Neural cell (in vitro differentiated cells): ENCODE measurements at regions not wholly inside any gene's neighbourhood (a gene's known extent, or its start where the extent isn't known, plus 50 kb on each side); places are given as distances from the start of the nearest gene placed in this dataset.

Experiments used
- H2AFZ ChIP-seq: fragments of 200-600, 300-800 bp; sonication (generic), shearing (Covaris generic); 2 replicates; pipeline ENCODE4 v1.6.0; 2014; ENCODE audit warnings: low read depth, mild to moderate bottlenecking, antibody characterized with exemption, low read length, moderate library complexity
- H3F3A ChIP-seq: fragments of 200-600 bp; shearing (Covaris generic); 2 replicates; pipeline ENCODE4 v1.6.1; 2016; ENCODE audit warnings: mild to moderate bottlenecking, moderate library complexity, mixed read lengths, antibody characterized with exemption, low read length; ENCODE audit not compliant: insufficient read depth, poor library complexity, severe bottlenecking
- H3K27ac ChIP-seq: fragments of 200-600, 300-800 bp; sonication (generic), shearing (Covaris generic); 2 replicates; pipeline ENCODE4 v1.5.1; 2014; ENCODE audit warnings: mild to moderate bottlenecking, low read length, moderate library complexity
- H3K27me3 ChIP-seq: fragments of 300-800, 200-600 bp; sonication (generic), shearing (Covaris generic); 2 replicates; pipeline ENCODE4 v1.6.0; 2014; ENCODE audit warnings: mild to moderate bottlenecking, low read depth, low read length, moderate library complexity; ENCODE audit not compliant: insufficient read depth
- H3K36me3 ChIP-seq: fragments of 300-800, 200-600 bp; sonication (generic), shearing (Covaris generic); 2 replicates; pipeline ENCODE4 v1.5.1; 2014; ENCODE audit warnings: mild to moderate bottlenecking, antibody characterized with exemption, low read length, moderate library complexity; ENCODE audit not compliant: insufficient read depth
- H3K4me2 ChIP-seq: fragments of 300-800, 200-600 bp; sonication (generic), shearing (Covaris generic); 2 replicates; pipeline ENCODE4 v1.6.0; 2014; ENCODE audit warnings: mild to moderate bottlenecking, low read length
- H3K4me3 ChIP-seq: fragments of 300-800, 200-600 bp; sonication (generic), shearing (Covaris generic); 2 replicates; pipeline ENCODE4 v1.5.1; 2014; ENCODE audit warnings: mild to moderate bottlenecking, low read length, moderate library complexity
- H3K79me2 ChIP-seq: fragments of 200-600 bp; shearing (Covaris generic); replicated peaks from 2 replicates; pipeline ENCODE4 v1.6.0; 2014; ENCODE audit warnings: mild to moderate bottlenecking, low read length, moderate library complexity; ENCODE audit not compliant: insufficient read depth
- H3K9ac ChIP-seq: fragments of 300-800, 200-600 bp; sonication (generic), shearing (Covaris generic); 2 replicates; pipeline ENCODE4 v1.6.1; 2016; ENCODE audit warnings: mild to moderate bottlenecking, low read length, mixed read lengths
- H3K9me2 ChIP-seq: fragments of 200-600 bp; shearing (Covaris generic); 2 replicates; pipeline ENCODE4 v1.6.1; 2016; ENCODE audit warnings: mild to moderate bottlenecking, low read length, mixed read lengths; ENCODE audit not compliant: insufficient read depth
- H3K9me3 ChIP-seq: fragments of 200-600, 300-800 bp; sonication (generic), shearing (Covaris generic); 2 replicates; pipeline ENCODE4 v1.6.1; 2016; ENCODE audit warnings: mild to moderate bottlenecking, mixed run types, low read length, moderate library complexity, mixed read lengths
- H4K20me1 ChIP-seq: fragments of 200-600 bp; shearing (Covaris generic); 2 replicates; pipeline ENCODE4 v1.6.1; 2016; ENCODE audit warnings: mild to moderate bottlenecking, mixed run types; ENCODE audit not compliant: insufficient read depth
- CTCF ChIP-seq: fragments of 450-650 bp; IDR thresholded peaks from 2 replicates; pipeline ENCODE4 v1.5.1; 2014; ENCODE audit warnings: antibody characterized with exemption, mild to moderate bottlenecking, moderate library complexity; ENCODE audit not compliant: poor library complexity, severe bottlenecking
- EP300 ChIP-seq: fragments of 450-650 bp; conservative IDR thresholded peaks from 2 replicates; pipeline ENCODE4 v1.6.1; 2014; ENCODE audit warnings: antibody characterized with exemption, mild to moderate bottlenecking, moderate library complexity; ENCODE audit not compliant: poor library complexity, severe bottlenecking
- EZH2 ChIP-seq: fragments of 200-600, 300-800 bp; shearing (Covaris generic), sonication (generic); IDR thresholded peaks from 2 replicates; pipeline ENCODE4 v1.6.1; 2014; ENCODE audit warnings: antibody characterized with exemption, low read length, borderline replicate concordance, mild to moderate bottlenecking; ENCODE audit not compliant: insufficient read depth, poor library complexity, severe bottlenecking
- MXI1 ChIP-seq: fragments of 450-650 bp; conservative IDR thresholded peaks from 2 replicates; pipeline ENCODE4 v1.6.1; 2014; ENCODE audit warnings: antibody characterized with exemption, mild to moderate bottlenecking; ENCODE audit not compliant: poor library complexity, severe bottlenecking
- POLR2AphosphoS5 ChIP-seq: IDR thresholded peaks from 2 replicates; pipeline ENCODE4 v1.6.1; 2012
- RAD21 ChIP-seq: fragments of 450-650 bp; conservative IDR thresholded peaks from 2 replicates; pipeline ENCODE4 v1.6.1; 2014; ENCODE audit warnings: antibody characterized with exemption, mild to moderate bottlenecking, moderate library complexity
- REST ChIP-seq: IDR thresholded peaks from 2 replicates; pipeline ENCODE4 v1.6.1; 2012; ENCODE audit warnings: borderline replicate concordance
- SMC3 ChIP-seq: fragments of 450-650 bp; conservative IDR thresholded peaks from 2 replicates; pipeline ENCODE4 v1.6.1; 2014; ENCODE audit warnings: antibody characterized with exemption, mild to moderate bottlenecking, moderate library complexity; ENCODE audit not compliant: poor library complexity
- TAF1 ChIP-seq: IDR thresholded peaks from 2 replicates; pipeline ENCODE4 v1.6.1; 2012; ENCODE audit warnings: low read depth

- Histone ChIP-seq H3K9me2 (no peaks in the 10 kb centered on the region), H3K9me3 (no peaks in the 10 kb centered on the region), H3K79me2 (no peaks in the 10 kb centered on the region), H3K4me2 (no peak overlapping the region), H3K27ac (no peak overlapping the region), H3K9ac (no peak overlapping the region), H3K36me3 (no peaks in the 10 kb centered on the region), H3K4me3 (no peak overlapping the region), H3K27me3 (no peaks in the 10 kb centered on the region), H3F3A (no peaks in the 10 kb centered on the region), H4K20me1 (no peaks in the 10 kb centered on the region), H2AFZ (no peak overlapping the region)
- TF ChIP-seq REST: no peak
- no peak for TF ChIP-seq CTCF
- TF ChIP-seq POLR2AphosphoS5: no peak
- TF ChIP-seq EP300: no peak
- TF ChIP-seq MXI1: no peak
- TF ChIP-seq RAD21: no peak
- no peak for TF ChIP-seq SMC3
- TF ChIP-seq EZH2: no peak
Observed at GRCh38 chr6:170022291-170022722, 268.6 kb downstream of the DLL1 start.

- H3K9ac ChIP-seq: no peak overlapping the region
- H3K27me3 ChIP-seq: no peaks in the 10 kb centered on the region
- no peaks in the 10 kb centered on the region for H3K36me3 ChIP-seq
- TF ChIP-seq RAD21: no peak
- no peak for TF ChIP-seq CTCF
- TF ChIP-seq SMC3: no peak
- no peak for TF ChIP-seq TAF1
- TF ChIP-seq EZH2: no peak
- TF ChIP-seq MXI1: no peak
- TF ChIP-seq REST: no peak
- no peak for TF ChIP-seq POLR2AphosphoS5
- TF ChIP-seq EP300: no peak
- H2AFZ ChIP-seq: no peak overlapping the region
- no peak overlapping the region for H3K4me2 ChIP-seq
- H3K4me3 ChIP-seq: no peak overlapping the region
- no peaks in the 10 kb centered on the region for H3K9me2 ChIP-seq
- H3K79me2 ChIP-seq: no peaks in the 10 kb centered on the region
- no peaks in the 10 kb centered on the region for H4K20me1 ChIP-seq
- no peaks in the 10 kb centered on the region for H3F3A ChIP-seq
- no peak overlapping the region for H3K27ac ChIP-seq
- no peaks in the 10 kb centered on the region for H3K9me3 ChIP-seq
Observed at GRCh38 chr6:170021579-170021978, 269.3 kb downstream of the DLL1 start.
